Fibroblast of the aortic adventitia (primary cell): ENCODE measurements at regions not wholly inside any gene's neighbourhood (a gene's known extent, or its start where the extent isn't known, plus 50 kb on each side); places are given as distances from the start of the nearest gene placed in this dataset.

Experiments used
- DNase-seq: peaks from one replicate; pipeline ENCODE4 v3.0.0-alpha.2; 2010; ENCODE audit warnings: low read depth
- H3K4me3 ChIP-seq: 2 replicates; pipeline ENCODE4 v1.5.1; 2011; ENCODE audit warnings: low read depth, mild to moderate bottlenecking, control low read depth, low read length, moderate library complexity
- TF ChIP-seq, protein P1 (sequence below): IDR thresholded peaks from 2 replicates; pipeline ENCODE4 v1.5.1; 2011; ENCODE audit warnings: mild to moderate bottlenecking, low read length, control low read depth, inconsistent platforms; ENCODE audit not compliant: insufficient read depth

DNA sequence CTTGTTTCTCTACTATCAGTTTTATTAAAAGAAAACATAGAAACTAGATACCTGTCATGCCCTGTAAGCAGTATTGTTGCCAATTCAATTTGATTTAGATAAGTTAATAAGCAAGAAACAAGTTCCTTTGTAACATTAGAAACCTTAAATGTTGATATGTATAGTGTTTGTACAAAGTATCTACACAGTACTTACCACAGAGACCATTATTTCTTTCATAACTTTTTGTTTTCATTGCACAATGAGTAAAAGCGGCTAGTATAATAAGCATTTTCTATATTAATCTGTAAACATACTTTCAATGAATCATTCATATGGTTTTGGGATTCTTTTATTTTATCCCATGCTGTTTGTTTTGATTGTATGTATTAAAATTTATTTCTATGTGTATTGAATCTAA lies 305.1 kb downstream of the TTC6 start:
- H3K4me3 ChIP-seq, result no peak overlapping the region
- TF ChIP-seq, protein P1, sequence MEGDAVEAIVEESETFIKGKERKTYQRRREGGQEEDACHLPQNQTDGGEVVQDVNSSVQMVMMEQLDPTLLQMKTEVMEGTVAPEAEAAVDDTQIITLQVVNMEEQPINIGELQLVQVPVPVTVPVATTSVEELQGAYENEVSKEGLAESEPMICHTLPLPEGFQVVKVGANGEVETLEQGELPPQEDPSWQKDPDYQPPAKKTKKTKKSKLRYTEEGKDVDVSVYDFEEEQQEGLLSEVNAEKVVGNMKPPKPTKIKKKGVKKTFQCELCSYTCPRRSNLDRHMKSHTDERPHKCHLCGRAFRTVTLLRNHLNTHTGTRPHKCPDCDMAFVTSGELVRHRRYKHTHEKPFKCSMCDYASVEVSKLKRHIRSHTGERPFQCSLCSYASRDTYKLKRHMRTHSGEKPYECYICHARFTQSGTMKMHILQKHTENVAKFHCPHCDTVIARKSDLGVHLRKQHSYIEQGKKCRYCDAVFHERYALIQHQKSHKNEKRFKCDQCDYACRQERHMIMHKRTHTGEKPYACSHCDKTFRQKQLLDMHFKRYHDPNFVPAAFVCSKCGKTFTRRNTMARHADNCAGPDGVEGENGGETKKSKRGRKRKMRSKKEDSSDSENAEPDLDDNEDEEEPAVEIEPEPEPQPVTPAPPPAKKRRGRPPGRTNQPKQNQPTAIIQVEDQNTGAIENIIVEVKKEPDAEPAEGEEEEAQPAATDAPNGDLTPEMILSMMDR, result no peak
- DNase-seq, result no peak

DNA sequence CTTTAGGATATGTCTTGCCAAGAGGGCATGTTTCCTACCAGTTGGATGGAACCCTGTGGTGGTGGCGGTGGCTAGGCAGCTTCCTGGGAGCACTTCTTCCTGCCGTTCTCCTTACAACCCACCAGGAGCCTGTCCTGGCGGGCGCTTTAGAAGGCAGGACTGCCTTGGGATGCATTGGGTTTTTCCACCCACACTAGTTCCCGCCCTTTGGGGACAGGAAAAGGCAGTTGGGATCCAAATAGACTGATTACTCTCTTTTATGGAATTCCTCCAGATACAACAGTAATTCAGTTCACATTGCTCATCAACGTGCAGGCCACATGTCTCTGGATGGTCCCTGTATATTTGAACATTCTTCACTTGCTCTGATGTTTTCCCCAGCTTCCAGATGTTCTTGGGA lies 305.7 kb upstream of the SSTR1 start:
- DNase-seq, result peak; percentile 17
- TF ChIP-seq, protein P1, result no peak
- H3K4me3 ChIP-seq, result no peak overlapping the region

DNA sequence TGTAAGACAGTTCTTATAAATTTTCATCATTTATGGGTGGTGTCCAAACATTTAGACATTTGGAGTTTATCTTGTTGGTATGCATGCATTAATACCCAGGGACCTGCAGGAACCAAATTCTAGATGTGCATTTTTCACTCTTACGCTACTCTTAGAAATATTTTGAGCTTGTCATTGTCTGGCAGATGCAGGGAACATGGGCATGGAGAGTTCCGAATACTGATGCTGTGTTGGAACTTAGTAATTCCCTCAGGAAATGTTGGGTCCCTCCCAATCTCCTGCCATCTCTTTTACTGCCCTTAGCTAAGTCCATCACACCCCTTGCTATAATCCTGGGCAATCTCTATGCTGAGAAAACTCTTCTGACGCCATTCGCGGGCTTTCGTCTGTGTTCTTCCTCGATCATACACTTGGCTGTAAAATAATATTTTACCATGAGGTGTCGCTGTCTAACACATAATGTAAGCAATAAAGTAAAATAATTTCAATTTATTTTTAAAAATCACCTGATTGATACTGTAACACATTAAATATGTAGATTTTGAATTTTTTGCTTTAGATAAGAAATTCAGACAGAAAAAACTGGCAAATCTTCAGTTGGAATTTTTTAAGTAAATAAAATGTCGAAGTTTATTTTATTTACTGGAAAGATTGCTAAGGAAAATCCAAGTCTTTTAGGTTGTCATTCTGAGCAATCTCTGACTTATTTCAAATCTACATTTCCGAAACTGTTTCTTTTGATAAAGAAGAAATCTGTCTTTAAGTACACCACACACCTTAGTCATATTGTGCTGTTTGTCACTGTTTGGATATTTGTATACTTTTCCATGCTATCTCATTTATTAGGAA lies 304.1 kb upstream of the SSTR1 start:
- TF ChIP-seq, protein P1, result peak; percentile 51
- no peak overlapping the region for H3K4me3 ChIP-seq
- peak; percentile 60 for DNase-seq

DNA sequence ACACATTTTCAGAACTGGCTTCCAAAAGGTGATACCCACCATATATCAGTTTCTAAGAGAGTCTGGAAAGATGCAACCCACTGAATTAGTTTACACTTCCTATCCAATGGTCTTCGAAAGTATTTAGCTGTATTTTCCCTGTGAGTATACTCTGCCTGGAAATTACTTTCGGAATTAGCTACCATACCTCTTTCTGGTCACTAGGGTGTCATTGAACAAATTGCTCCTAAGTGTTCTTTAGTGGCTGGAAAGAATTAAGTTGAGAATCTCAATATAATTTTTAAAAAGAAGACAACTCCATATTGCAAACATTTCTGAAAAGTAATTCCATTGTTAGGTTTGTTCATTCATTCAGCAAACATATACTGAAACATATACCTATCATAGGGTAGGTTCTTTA lies 283.1 kb upstream of the SSTR1 start:
- no peak for DNase-seq

DNA sequence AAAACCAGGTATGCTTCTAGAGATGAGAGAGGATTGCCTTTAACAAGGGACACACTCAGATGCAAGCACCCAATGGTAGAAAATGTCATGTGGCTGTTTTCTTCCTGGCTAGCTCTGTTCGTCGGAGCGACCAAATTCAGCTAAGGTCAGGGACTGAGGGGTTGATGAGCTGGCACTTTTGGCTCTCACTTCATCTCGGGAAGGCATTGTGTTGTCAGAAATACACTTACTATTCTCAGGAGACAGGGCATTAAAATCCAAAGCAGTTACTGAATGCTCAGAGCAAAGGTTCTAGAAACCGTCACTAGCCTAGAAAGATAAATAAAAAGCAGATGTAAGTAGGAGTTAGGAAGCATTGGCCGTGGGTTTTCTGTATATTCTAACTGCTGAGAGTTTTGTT lies 275.7 kb upstream of the SSTR1 start:
- no peak overlapping the region for H3K4me3 ChIP-seq
- DNase-seq, result no peak
- TF ChIP-seq, protein P1, result no peak

More for the DNA sequence above, 283.1 kb upstream of the SSTR1 start:
- TF ChIP-seq, protein P1, result no peak
- H3K4me3 ChIP-seq, result no peak overlapping the region

DNA sequence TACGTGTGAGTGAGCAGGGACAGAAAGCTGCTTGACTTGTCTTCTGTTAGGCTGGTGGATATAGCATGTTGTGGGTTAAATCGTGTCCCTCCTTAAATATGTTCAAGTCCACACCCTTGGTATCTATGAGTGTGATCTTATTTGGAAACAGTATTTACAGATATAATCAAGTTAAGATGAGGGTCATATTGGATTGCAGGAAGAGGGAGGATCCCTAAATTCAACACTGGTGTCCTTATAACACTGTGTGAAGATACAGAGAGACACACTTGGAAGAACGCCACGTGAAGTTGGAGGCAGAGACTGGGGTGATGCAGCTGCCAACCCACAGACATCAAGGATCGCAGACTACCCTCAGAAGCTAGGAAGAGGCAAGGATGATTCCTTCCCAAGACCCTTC lies 275.2 kb upstream of the SSTR1 start:
- TF ChIP-seq, protein P1, result no peak
- no peak for DNase-seq
- no peak overlapping the region for H3K4me3 ChIP-seq
